Hepatocyte (in vitro differentiated cells): ENCODE measurements at regions not wholly inside any gene's neighbourhood (a gene's known extent, or its start where the extent isn't known, plus 50 kb on each side); places are given as distances from the start of the nearest gene placed in this dataset.

Experiments used
- EZH2 ChIP-seq: fragments of 200-600 bp; sonication (generic); IDR thresholded peaks from 2 replicates; pipeline ENCODE4 v1.6.1; 2016; ENCODE audit warnings: antibody characterized with exemption, mild to moderate bottlenecking, borderline replicate concordance
- EZH2phosphoT487 ChIP-seq: fragments of 200-600 bp; sonication (generic); IDR thresholded peaks from one replicate; pipeline ENCODE4 v1.6.1; 2018; ENCODE audit warnings: antibody characterized with exemption, mild to moderate bottlenecking, low read depth, moderate library complexity; ENCODE audit not compliant: unreplicated experiment, severe bottlenecking
- TF ChIP-seq, protein P1 (sequence below): fragments of 200-600 bp; sonication (generic); IDR thresholded peaks from 2 replicates; pipeline ENCODE4 v1.5.1; 2016; ENCODE audit warnings: antibody characterized with exemption, mild to moderate bottlenecking; ENCODE audit not compliant: poor library complexity

DNA sequence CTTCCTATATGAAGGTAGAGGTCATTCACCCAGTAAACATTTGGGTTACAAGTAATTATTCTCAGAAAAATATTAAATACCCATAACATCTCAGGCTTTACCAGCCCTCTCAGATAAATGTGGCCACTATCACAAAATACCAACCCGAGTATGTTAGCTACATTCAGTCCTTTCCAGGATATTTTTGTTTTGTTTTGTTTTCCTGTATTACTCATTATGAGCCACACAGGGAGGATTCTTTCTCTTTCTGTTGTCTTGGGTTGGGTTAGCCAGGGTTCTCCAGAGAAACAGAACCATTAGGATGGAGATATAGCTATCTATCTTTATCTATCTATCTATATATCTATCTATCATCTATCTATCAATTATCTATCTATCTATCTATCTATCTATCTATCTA is 947.6 kb upstream of the MDGA2 start:
- no peak for TF ChIP-seq EZH2
- TF ChIP-seq, protein P1, sequence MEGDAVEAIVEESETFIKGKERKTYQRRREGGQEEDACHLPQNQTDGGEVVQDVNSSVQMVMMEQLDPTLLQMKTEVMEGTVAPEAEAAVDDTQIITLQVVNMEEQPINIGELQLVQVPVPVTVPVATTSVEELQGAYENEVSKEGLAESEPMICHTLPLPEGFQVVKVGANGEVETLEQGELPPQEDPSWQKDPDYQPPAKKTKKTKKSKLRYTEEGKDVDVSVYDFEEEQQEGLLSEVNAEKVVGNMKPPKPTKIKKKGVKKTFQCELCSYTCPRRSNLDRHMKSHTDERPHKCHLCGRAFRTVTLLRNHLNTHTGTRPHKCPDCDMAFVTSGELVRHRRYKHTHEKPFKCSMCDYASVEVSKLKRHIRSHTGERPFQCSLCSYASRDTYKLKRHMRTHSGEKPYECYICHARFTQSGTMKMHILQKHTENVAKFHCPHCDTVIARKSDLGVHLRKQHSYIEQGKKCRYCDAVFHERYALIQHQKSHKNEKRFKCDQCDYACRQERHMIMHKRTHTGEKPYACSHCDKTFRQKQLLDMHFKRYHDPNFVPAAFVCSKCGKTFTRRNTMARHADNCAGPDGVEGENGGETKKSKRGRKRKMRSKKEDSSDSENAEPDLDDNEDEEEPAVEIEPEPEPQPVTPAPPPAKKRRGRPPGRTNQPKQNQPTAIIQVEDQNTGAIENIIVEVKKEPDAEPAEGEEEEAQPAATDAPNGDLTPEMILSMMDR: no peak
- TF ChIP-seq EZH2phosphoT487: no peak
